ENCODE measurements at regions not wholly inside any gene's neighbourhood (a gene's known extent, or its start where the extent isn't known, plus 50 kb on each side); places are given as distances from the start of the nearest gene placed in this dataset.
"Not testable (repeated sequence)": the region's sequence is repeated elsewhere in the genome, so short reads cannot be mapped to it uniquely, and the experiment has no call there.

GRCh38 chr2:89221474-89221873 is 530.0 kb downstream of the RPIA start:
- TF ChIP-seq ZC3H10 (CRISPR knock-in tag; IDR thresholded peaks at IDR 0.05); PATZ1 (CRISPR knock-in tag; IDR thresholded peaks at IDR 0.05; ENCODE audit: borderline replicate concordance); ARNTL (CRISPR knock-in tag; IDR thresholded peaks at IDR 0.05; ENCODE audit: borderline replicate concordance, low read depth); GLIS3 (CRISPR knock-in tag; IDR thresholded peaks at IDR 0.05); RARB (CRISPR knock-in tag; IDR thresholded peaks at IDR 0.05); ZFP3 (CRISPR knock-in tag; IDR thresholded peaks at IDR 0.05); TCF4 (CRISPR knock-in tag; IDR thresholded peaks at IDR 0.05; ENCODE audit: borderline replicate concordance): not testable (repeated sequence)
